MG63 (cell line): ENCODE measurements at regions not wholly inside any gene's neighbourhood (a gene's known extent, or its start where the extent isn't known, plus 50 kb on each side); places are given as distances from the start of the nearest gene placed in this dataset.

ENCODE experiments used
- DNase-seq: peaks from one replicate; pipeline ENCODE4 v3.0.0-alpha.2; 2020
- H3K27me3 ChIP-seq: fragments of 250-450 bp; sonication (Bioruptor Pico); 2 replicates; pipeline ENCODE4 v1.5.1; 2020; ENCODE audit warnings: mild to moderate bottlenecking, moderate library complexity
- H3K36me3 ChIP-seq: fragments of 250-450 bp; sonication (Bioruptor Pico); 2 replicates; pipeline ENCODE4 v1.5.1; 2020; ENCODE audit warnings: mild to moderate bottlenecking, moderate library complexity
- H3K4me3 ChIP-seq: fragments of 250-450 bp; sonication (Bioruptor Pico); 2 replicates; pipeline ENCODE4 v1.5.1; 2020; ENCODE audit warnings: mild to moderate bottlenecking, moderate library complexity
- H3K9me3 ChIP-seq: fragments of 250-450 bp; sonication (Bioruptor Pico); 2 replicates; pipeline ENCODE4 v1.5.1; 2020; ENCODE audit warnings: mild to moderate bottlenecking, moderate library complexity

DNA sequence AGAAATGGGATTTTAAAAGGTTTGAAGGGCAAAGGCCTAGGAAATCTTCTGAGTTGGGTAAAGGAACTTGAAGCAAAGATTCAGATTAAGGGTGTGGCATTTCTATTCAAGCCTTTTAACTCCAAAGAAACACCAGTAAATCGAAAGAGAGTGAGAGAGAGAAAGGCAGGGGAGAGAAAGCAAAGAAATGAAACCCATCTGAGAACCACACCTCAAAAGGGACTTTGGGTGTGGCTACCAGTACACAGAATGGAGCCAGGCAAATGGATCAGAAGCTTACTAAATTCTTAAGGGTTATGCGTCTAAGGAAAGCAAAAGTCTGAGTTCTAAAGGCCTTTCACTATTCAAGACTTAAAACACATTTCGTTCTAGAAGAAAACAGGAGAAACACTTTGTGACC, 277.4 kb downstream of the BCL11B start:
- no peaks in the 10 kb centered on the region for H3K27me3 ChIP-seq
- no peaks in the 10 kb centered on the region for H3K36me3 ChIP-seq
- H3K9me3 ChIP-seq: no peaks in the 10 kb centered on the region
- H3K4me3 ChIP-seq: no peak overlapping the region
- DNase-seq: no peak

DNA sequence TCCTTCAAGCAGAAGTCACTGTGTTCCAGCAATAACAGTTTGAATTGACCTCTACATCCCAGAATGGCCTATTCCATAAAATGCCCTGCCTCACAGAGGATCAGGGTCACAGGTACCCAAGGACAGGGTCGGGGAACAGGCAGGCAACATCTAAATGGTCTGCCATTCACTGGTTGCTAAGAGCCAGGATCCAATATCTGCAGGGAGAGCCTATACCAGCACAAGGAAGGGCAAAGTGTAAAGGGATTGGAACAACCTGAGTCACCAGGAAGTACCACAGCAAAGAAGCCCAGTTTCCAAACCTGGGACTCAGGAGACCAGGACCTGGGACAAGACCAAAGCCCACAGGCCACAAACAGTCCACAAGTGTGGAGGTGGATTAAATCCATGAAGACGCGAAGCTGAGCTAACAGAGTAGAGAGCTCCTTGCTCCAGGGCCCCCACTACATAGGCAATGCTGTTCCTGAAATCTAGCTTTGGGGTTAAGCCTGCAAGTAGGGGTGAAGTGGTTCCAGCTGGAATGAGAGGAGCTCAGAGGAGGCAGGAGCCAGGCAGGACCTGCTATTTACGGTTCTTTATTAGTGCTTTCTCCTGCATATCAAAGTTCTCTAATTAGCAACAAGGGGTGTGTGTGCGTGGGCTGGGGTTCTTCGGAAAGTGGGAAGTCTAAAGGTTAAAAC, 274.3 kb downstream of the BCL11B start:
- no peak for DNase-seq
- Histone ChIP-seq H3K4me3 (no peak overlapping the region), H3K9me3 (no peaks in the 10 kb centered on the region), H3K27me3 (no peaks in the 10 kb centered on the region), H3K36me3 (no peaks in the 10 kb centered on the region)

DNA sequence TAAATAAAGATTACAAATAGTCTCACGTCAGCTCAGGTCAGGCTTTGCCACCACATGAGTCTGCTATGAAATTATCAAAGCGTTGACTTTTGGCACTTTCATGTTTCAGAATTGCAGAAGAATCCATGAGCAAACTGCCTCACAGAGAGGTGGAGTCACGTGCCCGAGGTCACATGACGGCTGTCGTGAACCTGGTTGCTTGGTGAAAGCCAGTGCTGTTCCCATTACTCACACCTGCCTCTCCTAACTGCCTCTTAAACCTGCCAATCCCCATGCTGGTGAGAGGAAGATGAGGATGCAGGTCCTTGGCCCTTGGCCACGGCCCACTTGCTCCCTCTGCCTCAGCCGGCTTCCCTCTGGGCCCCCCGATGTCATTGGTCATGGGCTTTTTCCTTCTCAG, 272.7 kb downstream of the BCL11B start:
- Histone ChIP-seq H3K27me3 (no peaks in the 10 kb centered on the region), H3K9me3 (no peaks in the 10 kb centered on the region), H3K36me3 (no peaks in the 10 kb centered on the region), H3K4me3 (no peak overlapping the region)
- DNase-seq: no peak

DNA sequence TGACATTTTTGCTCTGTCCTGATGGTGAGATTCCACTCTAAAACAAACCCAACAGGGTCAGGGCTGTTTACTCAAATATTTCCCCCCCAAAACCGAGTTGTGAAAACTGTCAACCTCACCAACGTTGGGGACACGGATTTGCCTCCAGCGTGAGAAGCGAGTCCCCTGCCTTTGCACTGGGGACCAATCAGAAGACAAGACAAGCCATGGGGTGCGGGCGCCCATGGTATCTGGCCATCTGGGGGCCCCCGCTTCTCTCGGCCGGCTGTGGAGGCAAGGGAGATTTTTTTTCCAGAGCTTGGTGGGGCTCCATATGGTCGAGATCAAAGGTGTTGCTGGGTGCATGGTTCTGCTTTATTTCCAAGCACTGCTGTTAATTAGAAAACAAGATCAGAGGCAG, 272.1 kb downstream of the BCL11B start:
- Histone ChIP-seq H3K4me3 (no peak overlapping the region), H3K36me3 (no peaks in the 10 kb centered on the region), H3K27me3 (no peaks in the 10 kb centered on the region), H3K9me3 (no peaks in the 10 kb centered on the region)
- no peak for DNase-seq

DNA sequence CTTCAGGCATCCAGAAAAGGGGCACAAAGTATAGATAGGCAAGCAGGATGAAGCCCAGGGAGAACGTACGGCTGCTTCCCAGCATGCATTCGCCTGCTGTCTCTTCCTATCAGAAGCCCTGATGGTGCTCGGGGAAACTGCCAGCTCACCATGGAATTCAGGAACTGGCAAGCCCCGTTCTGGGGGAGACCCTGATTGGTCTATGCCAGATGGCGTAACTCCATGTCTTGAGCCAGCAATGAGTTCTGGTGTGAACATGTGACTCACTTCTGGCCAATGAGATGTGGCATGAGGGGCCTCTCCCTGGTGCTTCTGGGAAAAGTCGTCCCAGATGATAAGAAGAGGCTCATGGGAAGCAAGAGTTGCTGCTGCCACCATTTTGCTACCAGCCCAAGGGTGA, 270.8 kb downstream of the BCL11B start:
- DNase-seq: no peak
- no peaks in the 10 kb centered on the region for H3K9me3 ChIP-seq
- H3K4me3 ChIP-seq: no peak overlapping the region
- no peaks in the 10 kb centered on the region for H3K27me3 ChIP-seq
- H3K36me3 ChIP-seq: no peaks in the 10 kb centered on the region

DNA sequence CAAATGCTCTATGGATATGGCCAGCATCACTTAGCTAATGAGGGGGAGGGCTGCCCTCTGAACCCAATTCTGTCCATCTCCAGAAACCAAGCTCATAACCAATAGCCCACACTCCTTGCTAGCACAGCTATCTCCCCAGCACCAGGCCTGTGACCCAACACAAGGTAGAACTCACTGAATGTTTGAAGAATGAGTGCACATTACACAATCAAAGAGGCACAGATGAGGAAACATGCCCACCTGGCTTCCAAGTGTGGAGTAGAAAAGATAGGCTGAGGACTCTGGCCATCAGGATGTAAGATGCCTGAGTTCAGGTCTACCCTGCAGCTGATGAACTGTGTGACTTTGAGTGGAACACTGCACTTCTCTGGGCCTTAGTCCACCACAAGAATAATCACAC, 268.4 kb downstream of the BCL11B start:
- H3K9me3 ChIP-seq: no peaks in the 10 kb centered on the region
- H3K36me3 ChIP-seq: no peaks in the 10 kb centered on the region
- no peaks in the 10 kb centered on the region for H3K27me3 ChIP-seq
- no peak overlapping the region for H3K4me3 ChIP-seq
- no peak for DNase-seq

DNA sequence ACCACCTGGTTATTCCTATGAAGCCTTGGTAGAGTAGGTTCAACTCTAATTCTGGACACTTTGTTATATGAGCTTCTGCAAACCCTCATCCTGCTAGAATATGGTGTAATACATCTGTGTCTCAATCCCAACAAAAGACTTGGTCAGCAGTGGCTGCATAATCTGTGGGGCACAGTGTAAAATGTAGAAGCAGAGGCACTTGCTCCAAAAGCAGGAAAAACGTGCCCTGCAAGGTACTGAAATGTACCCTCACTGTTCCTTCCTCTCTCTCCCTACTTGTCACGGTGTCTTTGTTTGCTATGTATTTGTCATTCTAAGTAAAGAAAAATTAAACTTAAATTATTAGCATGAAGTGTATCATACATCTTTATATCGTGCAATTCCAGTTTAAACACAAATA, 267.9 kb downstream of the BCL11B start:
- H3K4me3 ChIP-seq: no peak overlapping the region
- no peak for DNase-seq
- no peaks in the 10 kb centered on the region for H3K9me3 ChIP-seq
- no peaks in the 10 kb centered on the region for H3K36me3 ChIP-seq
- no peaks in the 10 kb centered on the region for H3K27me3 ChIP-seq

DNA sequence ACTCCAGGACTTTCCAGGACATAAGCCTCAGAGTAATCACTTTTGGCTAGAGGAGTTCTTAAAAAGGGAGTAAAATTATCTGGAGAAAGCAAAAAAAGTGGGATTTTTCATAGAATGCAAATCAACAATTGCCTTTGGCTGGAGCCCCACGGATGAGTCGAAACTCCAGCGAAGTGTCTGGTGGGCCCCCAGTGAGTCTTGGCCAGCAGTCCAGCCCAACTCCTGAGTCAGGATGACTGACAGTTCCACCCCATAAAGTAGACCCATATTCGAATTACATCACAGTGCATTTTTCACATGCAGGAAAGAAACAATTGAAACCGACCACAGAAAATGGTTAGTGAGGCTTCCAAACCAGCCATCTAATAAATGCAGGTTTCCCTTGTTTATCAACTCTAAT, 265.7 kb downstream of the BCL11B start:
- DNase-seq: peak; percentile 75
- Histone ChIP-seq H3K36me3 (no peaks in the 10 kb centered on the region), H3K4me3 (no peak overlapping the region), H3K9me3 (no peaks in the 10 kb centered on the region), H3K27me3 (no peaks in the 10 kb centered on the region)

DNA sequence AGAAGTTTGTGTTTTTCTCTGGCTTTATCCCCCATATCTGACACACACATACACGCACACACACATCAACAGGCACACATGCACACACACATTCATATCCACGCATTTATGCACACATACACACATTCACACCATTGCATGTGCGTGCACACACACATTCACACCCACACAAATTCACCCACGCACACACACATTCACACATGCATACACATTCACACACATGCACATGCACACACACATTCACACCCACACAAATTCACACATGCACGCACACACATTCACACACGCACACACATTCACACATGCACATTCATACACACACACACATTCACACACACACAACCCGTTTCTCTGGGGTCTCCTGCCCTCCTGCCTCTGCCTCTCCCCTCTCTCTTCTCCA, 264.2 kb downstream of the BCL11B start:
- Histone ChIP-seq H3K27me3 (no peaks in the 10 kb centered on the region), H3K9me3 (no peaks in the 10 kb centered on the region), H3K4me3 (no peak overlapping the region), H3K36me3 (no peaks in the 10 kb centered on the region)
- DNase-seq: no peak

DNA sequence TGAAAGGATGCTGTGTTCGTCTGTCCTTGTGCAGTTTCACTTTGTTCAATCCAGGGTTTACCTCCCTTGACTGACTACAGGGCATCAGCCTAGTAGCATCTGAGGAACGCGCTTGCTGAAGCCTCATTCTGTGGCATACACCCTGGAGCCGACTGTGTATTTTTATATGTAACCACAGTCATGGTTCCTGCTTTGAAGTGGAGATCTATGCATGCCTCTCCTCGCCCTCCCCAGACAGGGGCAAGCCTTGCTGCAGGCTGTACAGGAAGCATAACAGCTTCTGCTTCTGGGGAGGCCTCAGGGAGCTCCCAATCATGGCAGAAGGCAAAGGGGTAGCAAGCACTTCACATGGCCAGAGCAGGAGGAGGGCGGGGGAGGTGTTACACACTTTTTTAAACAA, 262.1 kb downstream of the BCL11B start:
- DNase-seq: no peak
- no peaks in the 10 kb centered on the region for H3K9me3 ChIP-seq
- no peaks in the 10 kb centered on the region for H3K36me3 ChIP-seq
- no peaks in the 10 kb centered on the region for H3K27me3 ChIP-seq
- H3K4me3 ChIP-seq: no peak overlapping the region

DNA sequence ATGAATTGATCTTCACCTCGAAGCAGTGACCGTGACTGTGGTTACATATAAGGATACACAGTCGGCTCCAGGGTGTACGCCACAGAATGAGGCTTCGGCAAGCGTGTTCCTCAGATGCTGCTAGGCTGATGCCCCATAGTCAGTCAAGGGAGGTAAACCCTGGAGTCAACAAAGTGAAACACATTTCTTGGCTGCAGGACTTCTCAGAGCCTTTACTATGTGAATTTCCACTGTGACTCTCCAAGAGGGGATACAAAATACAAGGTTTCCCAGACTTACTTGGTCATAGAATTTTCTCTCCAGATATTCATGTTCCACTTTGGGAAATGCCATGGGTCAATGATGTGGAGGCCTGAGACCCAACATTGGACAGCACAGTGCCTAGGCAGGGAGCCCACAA, 260.6 kb downstream of the BCL11B start:
- no peak for DNase-seq
- Histone ChIP-seq H3K4me3 (no peak overlapping the region), H3K36me3 (no peaks in the 10 kb centered on the region), H3K27me3 (no peaks in the 10 kb centered on the region), H3K9me3 (no peaks in the 10 kb centered on the region)

DNA sequence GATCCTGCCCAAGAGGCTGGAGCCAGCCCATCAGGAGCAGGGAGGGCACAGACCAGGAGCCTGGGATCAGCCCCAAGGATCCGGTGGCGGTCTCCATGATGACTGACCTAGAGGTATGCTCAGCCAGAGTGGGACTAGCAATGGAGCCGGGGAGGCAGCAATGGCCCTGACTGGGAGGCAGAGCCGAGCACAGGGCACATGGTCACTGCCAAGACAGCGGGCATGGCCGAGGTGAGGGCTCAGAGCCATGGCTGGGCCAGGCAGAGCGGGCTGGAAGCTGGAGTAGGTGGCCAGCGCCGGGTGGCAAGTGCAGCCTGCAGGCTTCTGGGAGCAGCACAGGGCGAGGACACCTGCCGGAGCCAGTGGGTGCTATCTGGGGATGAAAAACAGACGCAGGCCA, 259.3 kb downstream of the BCL11B start:
- Histone ChIP-seq H3K36me3 (no peaks in the 10 kb centered on the region), H3K27me3 (no peaks in the 10 kb centered on the region), H3K4me3 (no peak overlapping the region), H3K9me3 (no peaks in the 10 kb centered on the region)
- no peak for DNase-seq

DNA sequence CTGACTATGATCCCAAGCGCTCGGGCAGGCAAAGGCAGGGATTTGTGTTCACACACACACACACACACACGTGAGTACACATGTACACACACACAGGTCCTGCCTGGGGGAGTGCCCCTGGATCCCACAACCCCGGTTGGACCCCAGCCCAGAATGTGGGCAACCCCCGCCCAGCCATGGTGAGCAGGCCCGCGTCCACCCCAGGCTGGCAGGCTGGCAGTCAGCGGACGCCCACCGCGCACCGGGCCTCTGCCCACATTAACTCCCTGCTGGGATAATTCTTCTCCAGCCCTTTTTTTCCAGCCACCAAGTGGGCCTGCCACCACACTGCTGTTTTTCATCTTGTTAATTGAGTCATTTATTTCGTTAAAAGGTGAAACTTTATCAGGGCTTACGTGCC, 256.2 kb downstream of the BCL11B start:
- Histone ChIP-seq H3K4me3 (no peak overlapping the region), H3K9me3 (no peaks in the 10 kb centered on the region), H3K36me3 (no peaks in the 10 kb centered on the region), H3K27me3 (no peaks in the 10 kb centered on the region)
- no peak for DNase-seq

DNA sequence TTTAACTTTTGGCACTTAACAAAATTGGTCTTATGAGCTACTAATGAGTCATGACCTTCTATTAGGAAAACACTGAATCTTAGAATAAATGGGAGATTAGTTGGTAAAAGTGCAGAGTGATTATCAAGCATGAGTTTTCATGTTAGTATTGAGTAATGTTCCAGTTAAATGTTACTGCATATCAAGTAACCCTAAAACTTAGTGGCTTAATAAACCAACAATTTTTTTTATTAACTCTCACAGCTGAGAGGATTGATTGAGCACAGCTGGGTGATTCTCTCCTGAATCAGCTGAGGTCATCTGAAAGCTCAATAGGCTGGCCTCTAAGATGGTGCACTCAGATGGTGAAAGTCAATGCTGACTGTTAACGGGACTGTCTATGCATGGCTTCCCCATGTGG, 248.6 kb downstream of the BCL11B start:
- Histone ChIP-seq H3K4me3 (no peak overlapping the region), H3K9me3 (no peaks in the 10 kb centered on the region), H3K36me3 (no peaks in the 10 kb centered on the region), H3K27me3 (no peaks in the 10 kb centered on the region)
- no peak for DNase-seq

DNA sequence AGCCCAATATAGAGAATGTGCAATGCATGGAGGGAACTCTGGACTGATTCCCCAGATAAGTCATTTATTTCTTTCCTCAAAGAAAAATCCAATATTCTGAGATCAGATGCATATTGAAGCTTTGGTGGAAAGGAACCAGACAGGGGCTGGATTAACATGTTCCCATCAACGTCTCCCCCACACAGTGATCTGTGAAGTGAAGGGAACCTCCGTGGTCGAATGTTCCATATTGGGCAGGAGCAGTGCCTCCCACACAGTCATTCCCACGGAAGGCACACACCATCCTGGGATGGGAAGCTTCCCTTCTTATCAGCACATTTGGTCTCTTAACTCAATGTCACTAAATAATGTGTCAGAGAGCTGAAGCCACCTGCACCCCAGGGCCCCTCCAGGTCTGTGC, 247.1 kb downstream of the BCL11B start:
- no peaks in the 10 kb centered on the region for H3K27me3 ChIP-seq
- H3K36me3 ChIP-seq: no peaks in the 10 kb centered on the region
- H3K9me3 ChIP-seq: no peaks in the 10 kb centered on the region
- no peak overlapping the region for H3K4me3 ChIP-seq
- no peak for DNase-seq

DNA sequence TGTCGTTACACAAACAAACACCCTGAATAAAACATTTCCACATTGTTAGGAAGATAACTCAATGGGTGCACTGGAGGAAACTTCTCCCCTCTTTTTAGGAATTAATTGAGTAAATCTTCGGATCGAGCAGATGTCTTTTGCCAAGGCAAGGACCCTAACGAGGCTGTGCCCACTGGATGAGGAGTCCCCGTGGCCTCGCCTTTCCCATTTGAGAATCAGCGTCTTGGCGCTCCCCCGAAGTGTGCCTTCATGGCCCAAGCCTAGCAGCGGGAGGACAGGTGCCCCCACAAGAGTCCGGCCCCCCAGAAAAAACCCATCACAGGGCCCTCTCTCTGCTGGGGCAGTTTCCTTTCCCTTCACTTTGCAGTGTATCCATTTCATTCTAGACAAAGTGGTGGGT, 246.6 kb downstream of the BCL11B start:
- Histone ChIP-seq H3K27me3 (no peaks in the 10 kb centered on the region), H3K4me3 (no peak overlapping the region), H3K9me3 (no peaks in the 10 kb centered on the region), H3K36me3 (no peaks in the 10 kb centered on the region)
- no peak for DNase-seq

DNA sequence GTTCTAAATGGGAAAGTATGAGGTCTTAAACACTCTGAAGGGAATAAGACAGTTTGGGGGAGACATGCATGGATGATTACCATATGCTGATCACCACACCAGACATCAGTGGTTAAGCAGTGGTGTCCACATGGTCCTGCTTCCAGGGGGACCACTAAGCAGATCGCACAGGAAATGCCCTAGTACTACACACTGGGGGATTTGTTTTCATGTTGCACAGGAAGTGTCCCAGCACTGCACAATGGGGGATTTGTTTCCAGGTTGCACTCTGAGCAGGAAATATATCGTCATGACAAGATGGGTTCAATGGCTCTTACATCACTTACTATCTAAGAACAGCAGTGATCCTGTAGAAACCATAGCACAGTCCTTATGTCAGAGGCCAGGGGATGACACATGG, 245.5 kb downstream of the BCL11B start:
- Histone ChIP-seq H3K9me3 (no peaks in the 10 kb centered on the region), H3K4me3 (no peak overlapping the region), H3K36me3 (no peaks in the 10 kb centered on the region), H3K27me3 (no peaks in the 10 kb centered on the region)
- no peak for DNase-seq

DNA sequence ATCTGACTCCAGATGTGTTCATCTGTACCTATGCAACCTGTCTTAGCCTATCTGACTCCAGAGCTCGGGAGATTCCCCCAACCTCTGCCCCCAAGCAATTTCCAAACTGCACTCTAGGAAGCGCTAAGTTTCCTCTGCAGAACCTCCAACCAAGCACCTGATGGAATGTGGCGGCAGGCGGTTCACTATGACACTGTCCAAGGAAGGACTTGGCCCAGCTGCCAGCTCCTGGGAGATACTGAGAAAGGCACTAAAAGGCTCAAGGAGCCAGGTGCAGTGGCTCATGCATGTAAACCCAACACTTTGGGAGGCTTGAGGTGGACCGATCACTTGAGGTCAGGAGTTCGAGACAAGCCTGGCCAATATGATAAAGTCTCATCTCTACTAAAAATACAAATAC, 244.0 kb downstream of the BCL11B start:
- no peaks in the 10 kb centered on the region for H3K27me3 ChIP-seq
- H3K36me3 ChIP-seq: no peaks in the 10 kb centered on the region
- DNase-seq: no peak
- H3K4me3 ChIP-seq: no peak overlapping the region
- H3K9me3 ChIP-seq: no peaks in the 10 kb centered on the region

DNA sequence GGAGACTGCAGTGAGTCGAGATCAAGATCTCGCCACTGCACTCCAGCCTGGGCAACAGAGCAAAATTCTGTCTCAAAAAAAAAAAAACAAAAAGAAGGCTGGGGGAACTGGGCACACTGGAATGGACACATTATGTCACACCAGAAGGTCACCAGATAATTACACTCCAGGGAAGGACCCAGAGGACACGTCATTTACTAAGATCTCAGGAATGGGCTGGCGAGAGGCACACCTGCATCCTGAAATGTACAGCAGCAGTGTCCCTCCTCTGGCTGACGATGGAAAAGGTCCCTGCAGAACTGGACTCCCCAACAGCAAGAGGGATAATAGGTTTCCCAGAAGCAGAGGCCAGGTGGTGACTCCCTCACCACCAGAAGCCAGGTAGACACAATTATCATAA, 243.5 kb downstream of the BCL11B start:
- H3K27me3 ChIP-seq: no peaks in the 10 kb centered on the region

More for the DNA sequence above, 243.5 kb downstream of the BCL11B start:
- Histone ChIP-seq H3K36me3 (no peaks in the 10 kb centered on the region), H3K9me3 (no peaks in the 10 kb centered on the region), H3K4me3 (no peak overlapping the region)
- no peak for DNase-seq
